Esophagus mucosa (tissue), 1 donor: ENCODE measurements at regions not wholly inside any gene's neighbourhood (a gene's known extent, or its start where the extent isn't known, plus 50 kb on each side); places are given as distances from the start of the nearest gene placed in this dataset.

Experiments
- ATAC-seq: fragments of 200-7000 bp; cut with Tn5 transposase; one replicate; pipeline ENCODE4 v1.9.1; 2020
- donor health status: DM: yes; HTN: yes; CAD: no.

- ATAC-seq = no peak
These were observed 169.7 kb upstream of the SATB2 start for GRCh38 chr2:199627417-199627816.

- no peak for ATAC-seq
These were observed 167.2 kb upstream of the SATB2 start for GRCh38 chr2:199624958-199625357.

GRCh38 chr2:199612509-199613130 lies 154.9 kb upstream of the SATB2 start:
- no peak for ATAC-seq

GRCh38 chr2:199607914-199608313 lies 150.2 kb upstream of the SATB2 start:
- no peak for ATAC-seq

GRCh38 chr2:199606193-199606780 lies 148.5 kb upstream of the SATB2 start:
- ATAC-seq = no peak

- ATAC-seq = no peak
These were observed 146.1 kb upstream of the SATB2 start for GRCh38 chr2:199603721-199604291.

GRCh38 chr2:199602896-199603717 lies 145.4 kb upstream of the SATB2 start:
- ATAC-seq = no peak

GRCh38 chr2:199602271-199602895 lies 144.6 kb upstream of the SATB2 start:
- no peak for ATAC-seq

GRCh38 chr2:199596549-199596948 lies 138.8 kb upstream of the SATB2 start:
- ATAC-seq = no peak

GRCh38 chr2:199594443-199594842 lies 136.7 kb upstream of the SATB2 start:
- no peak for ATAC-seq

- no peak for ATAC-seq
These were observed 134.1 kb upstream of the SATB2 start for GRCh38 chr2:199591826-199592225.

- ATAC-seq = no peak
These were observed 132.8 kb upstream of the SATB2 start for GRCh38 chr2:199590321-199591203.

GRCh38 chr2:199589306-199589705 lies 131.6 kb upstream of the SATB2 start:
- ATAC-seq = no peak

GRCh38 chr2:199588054-199588453 lies 130.3 kb upstream of the SATB2 start:
- no peak for ATAC-seq

GRCh38 chr2:199586646-199587045 lies 128.9 kb upstream of the SATB2 start:
- ATAC-seq = no peak

GRCh38 chr2:199583676-199584075 lies 125.9 kb upstream of the SATB2 start:
- ATAC-seq = no peak

- ATAC-seq = no peak
These were observed 124.2 kb upstream of the SATB2 start for GRCh38 chr2:199581935-199582360.

GRCh38 chr2:199581408-199581807 lies 123.7 kb upstream of the SATB2 start:
- no peak for ATAC-seq

GRCh38 chr2:199575416-199575815 lies 117.7 kb upstream of the SATB2 start:
- no peak for ATAC-seq

GRCh38 chr2:199572571-199572970 lies 114.8 kb upstream of the SATB2 start:
- ATAC-seq = no peak

- ATAC-seq = no peak
These were observed 113.2 kb upstream of the SATB2 start for GRCh38 chr2:199570934-199571333.

GRCh38 chr2:199569336-199569735 lies 111.6 kb upstream of the SATB2 start:
- ATAC-seq = no peak
